NCI-H748 (cell line): ENCODE measurements at regions not wholly inside any gene's neighbourhood (a gene's known extent, or its start where the extent isn't known, plus 50 kb on each side); places are given as distances from the start of the nearest gene placed in this dataset.

Experiments
- DNase-seq: peaks from one replicate; lab custom pipeline; 2025; ENCODE audit not compliant: unreplicated experiment; lab: John Stamatoyannopoulos, UW

GRCh38 chr10:20726381-20726780, 170.7 kb downstream of the NEBL start:
- DNase-seq, result no peak

DNA sequence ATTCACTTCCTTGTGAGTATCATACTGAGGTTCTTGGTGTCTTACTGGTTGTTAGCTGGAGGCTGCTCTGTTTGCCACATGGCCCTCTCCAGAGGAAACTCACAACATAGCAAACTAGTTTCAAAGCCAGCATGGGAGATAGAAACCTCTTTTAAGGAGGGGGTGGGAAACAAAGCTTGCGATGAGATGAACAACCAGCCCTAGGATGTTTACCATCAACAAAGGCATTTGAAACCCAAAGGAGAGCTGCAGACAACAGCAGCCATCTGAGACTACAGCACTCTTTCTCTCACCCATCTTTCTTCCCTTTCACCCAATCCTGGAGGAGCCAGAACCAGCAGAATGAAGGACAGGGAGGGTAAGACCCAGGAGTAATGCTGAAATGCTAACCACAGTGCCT, 182.1 kb downstream of the NEBL start:
- no peak for DNase-seq

GRCh38 chr10:20714518-20714917, 182.6 kb downstream of the NEBL start:
- DNase-seq, result no peak

- DNase-seq, result no peak
These were observed 183.7 kb downstream of the NEBL start for GRCh38 chr10:20713420-20713819.

DNA sequence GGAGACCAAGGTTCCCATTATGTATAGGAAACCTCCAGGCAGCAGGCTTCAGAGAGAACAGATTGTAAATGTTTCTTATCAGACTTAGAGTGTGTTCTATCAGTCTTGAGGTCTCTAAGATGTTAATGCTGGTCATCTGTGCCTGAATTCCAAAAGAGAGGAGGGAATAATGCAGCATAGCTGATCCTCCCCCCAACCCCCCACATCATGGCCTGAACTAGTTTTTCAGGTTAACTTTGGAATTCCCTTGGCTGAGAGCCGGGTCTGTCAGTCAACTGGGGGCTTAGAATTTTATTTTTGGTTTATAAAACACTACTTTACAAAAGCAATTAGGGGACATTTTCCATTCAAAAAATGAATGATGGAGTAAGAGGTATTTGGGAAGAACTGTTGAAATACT, 184.3 kb downstream of the NEBL start:
- DNase-seq, result no peak

DNA sequence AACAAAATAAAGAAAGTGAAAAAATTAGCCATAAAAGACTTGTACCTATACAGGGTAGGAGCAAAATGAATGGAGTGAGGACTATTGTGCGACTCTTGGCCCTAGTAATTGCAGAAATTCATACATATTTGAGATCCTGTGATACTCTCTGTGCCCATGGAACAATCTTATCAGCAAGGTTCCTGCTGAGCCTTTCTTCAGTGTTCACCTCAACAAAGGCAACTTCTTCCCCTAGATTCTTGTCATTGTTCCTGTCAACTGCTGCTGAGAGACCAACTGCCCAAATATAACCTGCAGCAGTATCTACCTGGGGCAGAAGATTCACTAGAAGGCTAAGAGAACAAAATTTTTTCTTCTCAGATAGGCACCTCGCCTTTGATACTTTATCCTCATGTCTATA, 187.4 kb downstream of the NEBL start:
- DNase-seq, result no peak

GRCh38 chr10:20708305-20708704, 188.8 kb downstream of the NEBL start:
- no peak for DNase-seq

DNA sequence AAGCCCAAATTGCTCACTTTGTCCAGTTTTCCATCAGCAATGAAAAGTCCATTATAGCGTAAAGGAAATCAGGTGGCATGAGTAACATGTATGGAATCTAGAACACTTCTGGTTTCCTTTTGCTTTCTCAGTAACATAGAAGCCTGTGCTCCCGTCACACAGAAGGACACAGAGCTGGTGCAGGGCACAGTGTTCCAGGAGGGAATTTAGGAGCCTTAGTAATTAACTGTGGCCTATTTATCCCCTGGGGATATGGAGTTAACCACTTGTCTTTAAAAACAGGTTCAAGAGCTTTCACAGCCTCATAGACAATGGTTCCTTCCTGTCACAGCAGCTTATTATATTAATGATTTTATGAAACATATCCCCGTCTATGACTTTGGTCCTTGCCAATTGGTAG, 189.9 kb downstream of the NEBL start:
- DNase-seq, result no peak

DNA sequence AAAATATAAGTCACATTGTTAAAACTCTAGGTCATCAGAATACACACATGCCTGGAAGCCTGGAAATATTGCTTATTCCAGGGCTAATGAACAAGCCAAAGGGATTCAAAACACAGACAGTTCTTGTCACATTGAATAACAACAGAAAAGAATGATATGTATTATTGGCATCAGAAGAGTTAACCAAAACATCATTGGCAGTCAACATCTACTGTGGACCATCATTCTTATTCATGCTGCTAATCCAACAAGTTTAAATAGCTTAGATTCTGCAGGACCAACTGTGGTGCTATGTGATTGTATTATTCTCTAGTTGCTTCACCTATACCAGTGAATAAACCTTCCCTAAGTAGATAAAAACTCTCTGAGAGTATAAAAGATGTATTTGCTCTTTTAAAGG, 198.3 kb downstream of the NEBL start:
- no peak for DNase-seq

- DNase-seq, result no peak
These were observed 202.8 kb downstream of the NEBL start for GRCh38 chr10:20694296-20694695.

DNA sequence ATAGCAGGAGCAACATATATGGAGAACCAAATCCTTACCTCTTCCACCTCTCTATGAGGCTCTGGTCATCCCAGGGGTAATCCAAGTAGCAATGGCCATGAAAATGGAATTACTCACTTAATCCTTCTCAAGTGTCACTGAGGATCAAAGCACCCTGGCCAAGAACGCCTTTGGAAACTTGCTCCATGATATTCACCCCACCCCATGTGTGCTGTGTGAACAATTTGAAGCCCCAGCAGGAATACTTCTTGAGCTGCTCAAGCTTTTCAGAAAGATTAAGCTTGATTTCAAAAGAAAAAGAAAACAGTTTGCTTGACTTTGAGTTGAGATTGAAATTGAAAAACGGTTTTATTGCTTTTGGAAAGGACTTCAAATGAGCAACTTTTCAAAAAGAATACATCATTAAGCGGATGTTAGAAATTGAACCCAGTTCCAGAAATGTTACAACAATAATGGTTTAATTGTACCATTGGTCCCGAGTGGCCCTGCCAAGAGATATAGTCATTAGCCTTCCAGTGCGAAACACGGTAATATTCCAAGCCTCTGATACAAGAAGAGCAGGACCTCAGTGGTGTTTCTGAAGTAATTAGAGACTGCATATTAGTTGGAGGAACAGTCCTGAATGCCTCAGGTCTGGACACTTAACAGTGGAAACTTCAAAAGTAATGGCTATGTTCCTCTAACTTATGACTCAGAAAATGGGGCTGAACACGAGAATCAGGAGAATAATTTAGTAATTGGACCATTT, 208.1 kb downstream of the NEBL start:
- no peak for DNase-seq

DNA sequence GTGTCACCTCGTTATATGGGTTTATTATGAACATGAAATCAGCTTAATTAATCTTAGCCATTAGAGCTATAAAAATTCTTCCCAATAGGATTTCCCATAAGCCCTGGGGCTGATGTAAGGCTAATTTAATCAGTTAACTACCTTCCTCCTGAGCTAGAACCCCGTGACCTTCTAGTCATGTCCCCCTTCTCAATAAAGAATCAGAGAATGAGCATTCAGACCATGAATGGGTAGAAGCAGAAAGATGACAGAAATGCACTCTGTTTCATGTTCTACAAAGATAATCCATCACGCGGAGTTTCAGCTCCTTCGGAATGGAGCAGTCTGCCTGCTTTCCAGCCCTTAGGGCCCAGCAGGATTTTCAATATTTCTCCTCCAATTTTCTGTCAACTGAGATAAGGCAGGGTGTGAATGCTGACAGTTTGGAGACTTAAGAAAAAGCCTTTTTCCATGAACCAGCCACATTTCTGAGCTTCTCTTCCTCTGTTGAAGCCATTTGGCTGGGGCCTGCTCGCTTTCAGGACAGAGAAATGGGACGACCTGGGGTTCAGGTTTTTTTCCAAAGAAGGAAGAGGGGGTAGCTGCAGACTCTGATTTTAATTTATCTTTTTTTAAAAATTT, 211.0 kb downstream of the NEBL start:
- no peak for DNase-seq

DNA sequence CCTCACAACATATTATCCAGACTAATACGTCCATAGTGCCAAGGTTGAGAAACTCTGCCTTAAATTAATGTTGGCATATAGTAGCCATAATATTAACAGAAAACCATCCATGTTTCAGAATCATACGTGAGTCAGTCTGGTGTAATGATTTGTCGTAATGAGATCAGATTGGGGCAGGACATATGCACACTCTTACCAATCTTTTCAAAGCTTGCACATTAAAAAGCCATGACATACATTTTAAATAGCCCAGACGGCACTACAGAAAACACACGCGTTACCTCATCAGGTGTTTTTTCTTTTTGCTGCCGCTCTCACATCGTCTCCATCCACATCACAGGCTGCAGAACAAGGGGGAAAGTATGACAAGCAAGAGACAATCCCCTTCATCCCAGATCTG, 211.6 kb downstream of the NEBL start:
- DNase-seq, result no peak

DNA sequence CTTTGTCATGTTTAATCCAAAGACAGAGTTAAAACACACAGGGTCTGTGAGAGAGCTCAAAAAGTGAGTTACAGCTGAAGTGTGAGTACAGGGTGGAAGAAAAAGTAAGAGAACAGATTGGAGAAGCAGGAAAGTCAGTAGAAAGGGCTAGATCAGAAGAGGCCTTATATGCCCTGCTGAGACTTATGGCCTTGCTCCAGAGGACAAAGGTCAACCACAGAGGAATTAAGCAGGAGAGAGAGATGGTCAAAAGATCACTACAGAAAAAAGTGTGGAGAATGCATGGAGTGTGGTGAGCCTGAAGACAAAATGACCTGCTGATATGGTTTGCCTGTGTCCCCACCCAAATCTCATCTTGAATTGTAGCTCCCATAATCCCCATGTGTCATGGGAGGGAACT, 213.8 kb downstream of the NEBL start:
- DNase-seq, result no peak

GRCh38 chr10:20682782-20683181, 214.3 kb downstream of the NEBL start:
- DNase-seq, result no peak

- no peak for DNase-seq
These were observed 219.8 kb downstream of the NEBL start for GRCh38 chr10:20677340-20677739.

- no peak for DNase-seq
These were observed 222.2 kb downstream of the NEBL start for GRCh38 chr10:20674926-20675325.

DNA sequence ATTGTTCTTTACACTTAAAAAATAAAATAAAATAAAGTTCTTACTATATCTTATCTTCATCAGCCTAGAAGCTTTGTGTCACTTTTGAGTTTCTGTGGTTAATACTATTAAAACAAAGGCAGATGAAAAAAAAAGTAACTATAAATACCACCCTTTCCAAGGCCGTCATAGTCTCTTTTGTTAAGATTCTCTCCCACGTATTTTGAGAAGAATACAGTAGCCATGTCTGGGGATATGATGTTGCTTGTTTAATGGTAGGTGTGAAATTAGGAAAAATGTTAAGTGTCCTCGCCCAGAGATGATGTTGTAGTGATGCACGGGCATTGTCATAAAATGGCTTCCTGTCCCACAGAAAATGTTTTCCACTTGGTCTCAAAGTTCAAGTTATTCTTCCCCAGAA, 223.9 kb downstream of the NEBL start:
- DNase-seq, result no peak

DNA sequence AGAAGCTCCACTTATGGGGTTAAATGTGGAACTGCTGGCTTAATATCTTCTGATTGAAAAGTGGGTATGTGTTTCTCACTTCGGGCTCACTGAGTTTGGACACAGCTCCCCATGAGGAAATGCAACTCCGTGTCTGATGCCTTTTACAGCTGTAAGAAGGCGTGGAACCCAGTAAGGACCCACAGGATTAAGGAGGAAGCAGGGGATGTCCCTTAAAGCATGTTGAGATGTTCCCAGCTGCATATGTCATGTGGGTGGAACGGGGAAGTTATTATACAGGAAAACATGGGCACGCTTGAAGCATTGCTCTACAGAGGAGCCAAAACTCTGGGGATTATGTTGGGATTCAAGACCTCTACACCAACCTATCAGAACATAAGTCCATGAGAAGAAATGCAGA, 224.4 kb downstream of the NEBL start:
- DNase-seq, result no peak

DNA sequence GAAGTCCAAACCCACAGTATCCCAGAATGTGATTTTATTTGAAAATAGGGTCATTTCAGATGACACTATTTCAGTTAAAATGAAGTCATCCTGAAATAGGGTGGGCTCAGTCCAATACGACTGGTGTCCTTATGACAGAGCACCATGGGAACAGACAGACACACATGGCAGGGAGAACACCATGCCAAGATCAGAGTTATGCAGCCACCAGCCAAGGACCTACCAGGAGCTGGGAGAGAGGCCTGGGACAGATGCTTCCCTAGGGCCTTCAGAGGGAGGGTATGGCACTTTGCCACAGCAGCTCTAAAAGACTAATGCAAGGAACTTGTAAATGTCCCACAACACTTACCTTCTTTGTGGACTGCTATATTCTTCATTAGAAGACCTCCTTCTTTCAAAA, 226.5 kb downstream of the NEBL start:
- no peak for DNase-seq

GRCh38 chr10:20668985-20669384, 228.1 kb downstream of the NEBL start:
- DNase-seq, result no peak

GRCh38 chr10:20662742-20663141, 234.4 kb downstream of the NEBL start:
- DNase-seq, result peak; percentile 9

DNA sequence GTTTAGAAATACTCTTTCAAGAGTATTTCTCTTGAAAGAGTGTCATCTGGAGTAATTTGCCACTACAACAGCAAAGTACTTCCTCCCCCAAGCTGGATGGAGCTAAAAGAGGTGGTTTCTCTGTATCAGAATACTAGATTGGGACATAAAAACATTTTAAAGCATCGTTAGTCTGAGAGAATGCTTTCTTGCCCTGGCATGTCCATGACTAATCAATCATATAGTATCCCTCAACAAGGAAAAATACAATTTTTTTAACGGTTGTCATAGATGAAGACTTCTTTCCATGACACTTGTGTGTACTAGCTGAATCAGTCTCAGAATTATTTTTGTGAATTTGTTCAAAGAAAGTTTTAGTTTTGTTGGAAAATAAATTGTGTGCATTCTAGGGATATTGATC, 237.9 kb downstream of the NEBL start:
- no peak for DNase-seq
